ENCODE measurements at regions not wholly inside any gene's neighbourhood (a gene's known extent, or its start where the extent isn't known, plus 50 kb on each side); places are given as distances from the start of the nearest gene placed in this dataset.

DNA sequence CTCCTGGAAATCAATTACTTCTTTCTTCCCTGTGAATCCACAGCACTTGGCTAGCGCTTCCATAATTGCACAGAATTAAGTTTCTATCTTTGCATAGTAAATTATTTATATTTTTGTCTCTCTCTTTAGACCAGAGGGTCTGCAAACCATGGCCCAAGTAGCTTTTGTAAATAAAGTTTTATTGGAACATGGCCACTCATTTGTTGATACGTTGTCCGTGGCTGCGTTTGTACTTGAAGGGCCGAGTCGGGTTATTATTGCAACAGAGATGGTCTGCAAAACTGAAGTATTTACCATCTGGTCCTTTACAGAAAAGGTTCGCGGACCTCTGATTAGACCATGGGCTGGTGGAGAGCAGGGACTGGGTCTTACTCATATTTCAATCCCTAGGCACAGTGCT is 102.5 kb downstream of the RPLP1 start:
- TF ChIP-seq CTCF (conservative IDR thresholded peaks at IDR 0.05), result no peak
- TF ChIP-seq EZH2 (IDR thresholded peaks at IDR 0.05; ENCODE audit: low read depth), result no peak
- no peak for DNase-seq
- H3K4me1 ChIP-seq (replicated peaks; ENCODE audit: insufficient read depth), result peaks cover 54% of the 10 kb centered on the region
- peaks cover 33% of the 10 kb centered on the region for H3F3A ChIP-seq (ENCODE audit: insufficient read depth, low read depth)
- CTCF ChIA-PET, result no interaction called here
- H3K79me2 ChIP-seq (ENCODE audit: low read depth), result no peaks in the 10 kb centered on the region
- no peak overlapping the region for H3K4me3 ChIP-seq
- intact Hi-C loops (cut with micrococcal nuclease; ENCODE audit: unreplicated experiment), result loop anchor here (5.0 kb wide), 1 partner anchor 73 kb away; no protein-coding TSS in a partner anchor
- 0 out of 2 replicates have a peak overlapping the region, but pooled peaks have one; percentile 2 for H3K27ac ChIP-seq
- H3K9me2 ChIP-seq (ENCODE audit: insufficient read depth), result no peaks in the 10 kb centered on the region
- no peak overlapping the region for H2AFZ ChIP-seq
- H3K27me3 ChIP-seq (ENCODE audit: insufficient read depth, low read depth), result no peaks in the 10 kb centered on the region
- POLR2A ChIA-PET (ENCODE audit: unreplicated experiment), result no interaction called here
- no TSS peak for BruUV-seq (replicated peaks)
- H3K9me3 ChIP-seq (ENCODE audit: insufficient read depth, low read depth), result peaks cover 9% of the 10 kb centered on the region
- H3K36me3 ChIP-seq (ENCODE audit: low read depth), result no peaks in the 10 kb centered on the region
- peak overlapping the region; percentile 15 for H3K4me2 ChIP-seq
- no peaks in the 10 kb centered on the region for H4K20me1 ChIP-seq (ENCODE audit: insufficient read depth)

GRCh38 chr15:69556344-69556743 is 103.7 kb downstream of the RPLP1 start:
- Histone ChIP-seq H3F3A (ENCODE audit: insufficient read depth, low read depth) (peaks cover 33% of the 10 kb centered on the region), H3K4me3 (no peak overlapping the region), H3K9me2 (ENCODE audit: insufficient read depth) (no peaks in the 10 kb centered on the region), H3K79me2 (ENCODE audit: low read depth) (no peaks in the 10 kb centered on the region), H3K4me1 (replicated peaks; ENCODE audit: insufficient read depth) (peaks cover 54% of the 10 kb centered on the region), H3K9me3 (ENCODE audit: insufficient read depth, low read depth) (peaks cover 9% of the 10 kb centered on the region), H3K36me3 (ENCODE audit: low read depth) (no peaks in the 10 kb centered on the region), H3K27me3 (ENCODE audit: insufficient read depth, low read depth) (no peaks in the 10 kb centered on the region), H3K27ac (no peak overlapping the region), H2AFZ (no peak overlapping the region), H4K20me1 (ENCODE audit: insufficient read depth) (no peaks in the 10 kb centered on the region), H3K4me2 (no peak overlapping the region)
- POLR2A ChIA-PET (ENCODE audit: unreplicated experiment), result interaction anchor here (0.7 kb wide), 1 partner anchor 76 kb away, joined by 10 read pairs; no protein-coding TSS in a partner anchor
- BruUV-seq (replicated peaks), result no TSS peak
- intact Hi-C loops (cut with micrococcal nuclease; ENCODE audit: unreplicated experiment), result loop anchor here (2.0 to 5.0 kb wide), 2 partner anchors 34 to 74 kb away; no protein-coding TSS in a partner anchor
- CTCF ChIA-PET, result interaction anchor here (0.7 kb wide), 1 partner anchor 16 kb away, joined by 15 read pairs; no protein-coding TSS in a partner anchor
- DNase-seq, result no peak
- TF ChIP-seq EZH2 (IDR thresholded peaks at IDR 0.05; ENCODE audit: low read depth) (no peak), CTCF (conservative IDR thresholded peaks at IDR 0.05) (no peak)

- Histone ChIP-seq H3K4me3 (no peak overlapping the region), H3K9me3 (ENCODE audit: insufficient read depth, low read depth) (peaks cover 2% of the 10 kb centered on the region; the same call in 1 of the 2 replicates), H3K4me1 (replicated peaks; ENCODE audit: insufficient read depth) (peaks cover 54% of the 10 kb centered on the region), H3K27ac (peak overlapping the region; percentile 63), H3F3A (ENCODE audit: insufficient read depth, low read depth) (peaks cover 33% of the 10 kb centered on the region), H3K4me2 (peak overlapping the region; percentile 46), H3K36me3 (ENCODE audit: low read depth) (no peaks in the 10 kb centered on the region), H3K27me3 (ENCODE audit: insufficient read depth, low read depth) (no peaks in the 10 kb centered on the region), H2AFZ (no peak overlapping the region), H4K20me1 (ENCODE audit: insufficient read depth) (no peaks in the 10 kb centered on the region), H3K9me2 (ENCODE audit: insufficient read depth) (no peaks in the 10 kb centered on the region), H3K79me2 (ENCODE audit: low read depth) (no peaks in the 10 kb centered on the region)
- intact Hi-C loops (cut with micrococcal nuclease; ENCODE audit: unreplicated experiment), result loop anchor here (2.0 to 5.0 kb wide), 2 partner anchors 34 to 75 kb away; no protein-coding TSS in a partner anchor
- POLR2A ChIA-PET (ENCODE audit: unreplicated experiment), result interaction anchor here (0.5 to 0.9 kb wide), 11 partner anchors 19 to 1560 kb away, joined by 3 to 10 read pairs (median 4); no protein-coding TSS in a partner anchor
- no peak for TF ChIP-seq EZH2 (IDR thresholded peaks at IDR 0.05; ENCODE audit: low read depth)
- TF ChIP-seq CTCF (conservative IDR thresholded peaks at IDR 0.05), result no peak
- BruUV-seq (replicated peaks), result no TSS peak
- DNase-seq, result peak; percentile 67 to 95
- CTCF ChIA-PET, result interaction anchor here (0.7 kb wide), 2 partner anchors 15 to 35 kb away, joined by 3 to 15 read pairs; no protein-coding TSS in a partner anchor
Measured at GRCh38 chr15:69557020-69557706, 104.5 kb downstream of the RPLP1 start.

All from PC-9 (cell line).